ENCODE measurements at regions not wholly inside any gene's neighbourhood (a gene's known extent, or its start where the extent isn't known, plus 50 kb on each side); places are given as distances from the start of the nearest gene placed in this dataset.

GRCh38 chr15:39299486-39300267 is 281.2 kb upstream of the THBS1 start:
- TF ChIP-seq POLR2A (IDR thresholded peaks at IDR 0.05), result no peak
- TF ChIP-seq, protein P1, sequence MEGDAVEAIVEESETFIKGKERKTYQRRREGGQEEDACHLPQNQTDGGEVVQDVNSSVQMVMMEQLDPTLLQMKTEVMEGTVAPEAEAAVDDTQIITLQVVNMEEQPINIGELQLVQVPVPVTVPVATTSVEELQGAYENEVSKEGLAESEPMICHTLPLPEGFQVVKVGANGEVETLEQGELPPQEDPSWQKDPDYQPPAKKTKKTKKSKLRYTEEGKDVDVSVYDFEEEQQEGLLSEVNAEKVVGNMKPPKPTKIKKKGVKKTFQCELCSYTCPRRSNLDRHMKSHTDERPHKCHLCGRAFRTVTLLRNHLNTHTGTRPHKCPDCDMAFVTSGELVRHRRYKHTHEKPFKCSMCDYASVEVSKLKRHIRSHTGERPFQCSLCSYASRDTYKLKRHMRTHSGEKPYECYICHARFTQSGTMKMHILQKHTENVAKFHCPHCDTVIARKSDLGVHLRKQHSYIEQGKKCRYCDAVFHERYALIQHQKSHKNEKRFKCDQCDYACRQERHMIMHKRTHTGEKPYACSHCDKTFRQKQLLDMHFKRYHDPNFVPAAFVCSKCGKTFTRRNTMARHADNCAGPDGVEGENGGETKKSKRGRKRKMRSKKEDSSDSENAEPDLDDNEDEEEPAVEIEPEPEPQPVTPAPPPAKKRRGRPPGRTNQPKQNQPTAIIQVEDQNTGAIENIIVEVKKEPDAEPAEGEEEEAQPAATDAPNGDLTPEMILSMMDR (IDR thresholded peaks at IDR 0.05 in 4 of 5, conservative IDR thresholded peaks at IDR 0.05 in 1 of 5), result no peak
